ENCODE measurements at regions not wholly inside any gene's neighbourhood (a gene's known extent, or its start where the extent isn't known, plus 50 kb on each side); places are given as distances from the start of the nearest gene placed in this dataset.
"Not testable (repeated sequence)": the region's sequence is repeated elsewhere in the genome, so short reads cannot be mapped to it uniquely, and the experiment has no call there.

GRCh38 chr7:26958834-26959233, 94.4 kb upstream of the SKAP2 start:
- DNase-seq (ENCODE audit: low read depth, low spot score): no peak

GRCh38 chr7:26955516-26955915, 91.1 kb upstream of the SKAP2 start:
- DNase-seq (ENCODE audit: low read depth, low spot score): no peak

- no peak for DNase-seq (ENCODE audit: low read depth, low spot score)
Measured at GRCh38 chr7:26954951-26955350, 90.6 kb upstream of the SKAP2 start.

- DNase-seq (ENCODE audit: low read depth, low spot score): no peak
Measured at GRCh38 chr7:26951407-26951950, 87.1 kb upstream of the SKAP2 start.

- no peak for DNase-seq (ENCODE audit: low read depth, low spot score)
Measured at GRCh38 chr7:26950889-26951288, 86.5 kb upstream of the SKAP2 start.

GRCh38 chr7:26949319-26949718, 84.9 kb upstream of the SKAP2 start:
- DNase-seq (ENCODE audit: low read depth, low spot score): no peak

GRCh38 chr7:26948617-26949118, 84.3 kb upstream of the SKAP2 start:
- peak; percentile 91 for DNase-seq (ENCODE audit: low read depth, low spot score)

- no peak for DNase-seq (ENCODE audit: low read depth, low spot score)
Measured at GRCh38 chr7:26944501-26945358, 80.3 kb upstream of the SKAP2 start.

- no peak for DNase-seq (ENCODE audit: low read depth, low spot score)
Measured at GRCh38 chr7:26937939-26938623, 73.7 kb upstream of the SKAP2 start.

GRCh38 chr7:26937306-26937705, 72.9 kb upstream of the SKAP2 start:
- DNase-seq (ENCODE audit: low read depth, low spot score): no peak

- not testable (repeated sequence) for DNase-seq (ENCODE audit: low read depth, low spot score)
Measured at GRCh38 chr7:26932616-26933015, 68.2 kb upstream of the SKAP2 start.

GRCh38 chr7:26930845-26931244, 66.5 kb upstream of the SKAP2 start:
- no peak for DNase-seq (ENCODE audit: low read depth, low spot score)

- no peak for DNase-seq (ENCODE audit: low read depth, low spot score)
Measured at GRCh38 chr7:26930201-26930600, 65.8 kb upstream of the SKAP2 start.

- no peak for DNase-seq (ENCODE audit: low read depth, low spot score)
Measured at GRCh38 chr7:26928703-26929347, 64.4 kb upstream of the SKAP2 start.

- DNase-seq (ENCODE audit: low read depth, low spot score): no peak
Measured at GRCh38 chr7:26925768-26926167, 61.4 kb upstream of the SKAP2 start.

- no peak for DNase-seq (ENCODE audit: low read depth, low spot score)
Measured at GRCh38 chr7:26924149-26924767, 59.9 kb upstream of the SKAP2 start.

- no peak for DNase-seq (ENCODE audit: low read depth, low spot score)
Measured at GRCh38 chr7:26919906-26920493, 55.6 kb upstream of the SKAP2 start.

- no peak for DNase-seq (ENCODE audit: low read depth, low spot score)
Measured at GRCh38 chr7:26918241-26918640, 53.9 kb upstream of the SKAP2 start.

GRCh38 chr7:26916779-26917320, 52.5 kb upstream of the SKAP2 start:
- DNase-seq (ENCODE audit: low read depth, low spot score): no peak

- no peak for DNase-seq (ENCODE audit: low read depth, low spot score)
Measured at GRCh38 chr7:26916336-26916735, 51.9 kb upstream of the SKAP2 start.

All from iPS DF 19.7 (cell line).